Hypothalamus (tissue), 51 donors: ENCODE measurements at regions not wholly inside any gene's neighbourhood (a gene's known extent, or its start where the extent isn't known, plus 50 kb on each side); places are given as distances from the start of the nearest gene placed in this dataset.
"Not testable (repeated sequence)": the region's sequence is repeated elsewhere in the genome, so short reads cannot be mapped to it uniquely, and the experiment has no call there.

Experiments
- DNase-seq, 51 donors: peaks; one replicate each; lab custom pipeline; 2025; lab: John Stamatoyannopoulos, UW

- no peak for DNase-seq
Observed at GRCh38 chr13:23947893-23948292, 50.6 kb upstream of the C1QTNF9B start.

- DNase-seq: no peak
Observed at GRCh38 chr13:23949200-23949599, 51.9 kb upstream of the C1QTNF9B start.

DNA sequence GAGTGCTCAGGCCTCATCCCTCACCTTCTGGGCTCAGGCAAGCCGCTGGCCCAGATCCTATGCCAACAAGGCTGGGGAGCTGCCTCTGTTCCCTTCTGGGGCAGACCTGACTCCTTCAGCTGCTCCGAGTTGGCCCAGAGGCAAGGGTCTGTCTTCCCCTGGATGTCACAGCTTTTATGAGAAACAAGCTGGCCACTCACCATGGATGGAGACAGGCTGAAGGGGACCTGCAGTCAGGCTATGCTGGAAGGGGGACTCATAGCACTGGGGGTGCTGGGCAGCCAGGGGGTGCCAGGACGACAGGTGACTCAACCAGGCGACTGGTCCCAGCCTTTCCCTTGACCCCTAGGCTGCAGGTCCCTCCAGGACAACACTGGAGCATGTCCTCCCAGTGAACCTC, 52.4 kb upstream of the C1QTNF9B start:
- DNase-seq: no peak

DNA sequence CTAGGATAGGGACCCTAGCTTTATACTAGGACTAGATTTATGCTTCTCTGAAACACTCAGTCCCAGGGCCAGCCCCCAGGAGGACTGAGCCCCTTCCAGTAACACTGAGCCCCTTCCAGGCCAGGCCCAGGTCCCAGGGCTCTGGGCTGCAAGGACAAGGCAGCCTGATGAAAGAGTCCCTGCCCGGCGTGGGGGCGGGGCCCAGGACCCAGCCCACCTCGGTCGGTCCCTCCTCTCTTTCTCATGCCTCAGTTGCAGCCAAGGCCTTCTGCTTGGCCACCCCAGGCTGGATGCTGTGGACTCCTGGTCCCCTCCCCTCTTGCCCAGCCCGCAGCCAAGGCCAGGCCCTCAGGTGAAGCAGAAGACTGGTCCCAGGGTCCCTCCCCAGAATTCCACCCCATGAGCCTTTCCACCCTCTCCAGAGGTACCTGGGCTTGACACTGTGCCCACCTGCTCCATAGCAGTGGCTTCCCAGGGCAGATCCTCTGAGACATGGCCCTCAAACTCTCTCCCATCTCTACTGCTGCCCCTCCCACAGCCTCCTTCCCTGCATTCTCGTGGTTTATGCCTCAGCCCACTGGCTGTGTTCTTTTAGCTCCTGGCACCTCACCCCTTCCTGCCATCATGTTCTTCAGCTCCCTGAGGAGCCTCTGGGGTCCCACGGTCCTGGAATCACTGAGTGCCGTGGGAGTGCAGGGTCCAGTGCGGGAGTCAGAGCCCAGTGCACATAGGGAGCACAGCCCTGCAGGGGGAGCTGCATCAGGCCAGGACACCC, 53.6 kb upstream of the C1QTNF9B start:
- no peak for DNase-seq

DNA sequence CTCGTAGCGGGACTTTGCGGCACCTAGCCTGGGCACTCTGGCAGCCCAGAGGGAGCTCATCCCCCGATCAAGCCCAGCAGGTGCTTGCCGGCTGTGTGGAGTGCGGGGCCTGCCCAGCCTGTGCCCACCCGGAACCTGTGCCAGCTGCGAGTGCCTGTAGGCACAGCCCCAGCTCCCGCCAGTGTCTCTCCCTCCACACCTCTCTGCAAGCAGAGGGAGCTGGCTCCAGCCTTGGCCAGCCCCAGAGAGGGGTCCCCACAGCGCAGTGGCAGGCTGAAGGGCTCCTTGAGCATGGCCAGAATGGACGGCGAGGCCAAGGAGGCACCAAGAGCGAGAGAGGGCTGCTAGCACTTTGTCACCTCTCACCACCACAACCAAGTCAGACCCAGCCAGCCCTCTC, 55.5 kb upstream of the C1QTNF9B start:
- DNase-seq: no peak

DNA sequence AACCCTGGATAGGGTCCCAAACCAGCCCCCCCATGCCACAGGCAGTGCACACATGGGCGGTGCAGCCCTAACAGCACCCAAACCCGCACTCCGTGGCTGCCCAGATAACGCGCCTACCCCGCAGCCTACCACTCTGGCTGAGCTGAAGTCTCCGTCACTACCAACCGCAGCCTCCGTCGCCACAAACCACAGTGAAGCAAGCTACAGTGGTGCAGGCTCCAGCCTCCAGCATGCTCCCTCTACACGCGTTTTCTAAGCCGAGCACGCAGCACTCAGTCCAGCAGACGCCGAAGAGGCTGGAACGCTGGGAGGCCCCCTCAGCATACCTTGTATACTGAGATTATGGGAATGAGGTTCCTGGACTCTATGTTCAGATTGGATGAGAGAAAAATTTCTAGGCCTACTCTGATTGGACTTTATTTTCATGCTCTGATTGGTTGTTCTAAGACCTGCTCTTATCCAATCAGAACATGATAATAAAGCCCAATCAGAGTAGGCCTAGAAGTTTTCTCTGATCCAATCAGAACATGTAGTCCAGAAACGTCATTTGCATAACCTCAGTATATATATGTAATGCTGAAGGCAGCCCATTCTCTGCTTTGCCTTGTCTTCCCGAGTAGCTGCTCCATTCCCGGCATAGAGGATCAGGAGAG, 56.7 kb upstream of the C1QTNF9B start:
- DNase-seq: no peak

DNA sequence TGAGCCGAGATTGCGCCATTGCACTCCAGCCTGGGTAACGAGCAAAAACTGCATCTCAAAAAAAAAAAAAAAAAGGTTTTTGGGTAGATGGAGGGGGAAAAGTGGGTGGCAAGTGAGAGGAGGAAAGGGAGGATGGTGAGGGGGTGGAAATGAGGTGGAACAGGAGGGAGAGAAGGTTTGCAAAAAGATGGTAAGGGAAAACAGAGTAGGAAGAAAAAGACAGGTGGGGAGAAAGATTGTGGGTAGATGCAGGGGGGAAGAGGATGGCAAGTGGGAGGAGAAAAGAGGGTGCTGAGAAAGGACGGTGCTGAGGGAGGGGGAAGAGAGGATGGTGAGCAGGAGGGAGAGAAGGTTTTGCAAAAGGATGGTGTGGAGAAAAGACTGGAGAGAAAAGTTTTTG, 57.8 kb upstream of the C1QTNF9B start:
- DNase-seq: no peak

DNA sequence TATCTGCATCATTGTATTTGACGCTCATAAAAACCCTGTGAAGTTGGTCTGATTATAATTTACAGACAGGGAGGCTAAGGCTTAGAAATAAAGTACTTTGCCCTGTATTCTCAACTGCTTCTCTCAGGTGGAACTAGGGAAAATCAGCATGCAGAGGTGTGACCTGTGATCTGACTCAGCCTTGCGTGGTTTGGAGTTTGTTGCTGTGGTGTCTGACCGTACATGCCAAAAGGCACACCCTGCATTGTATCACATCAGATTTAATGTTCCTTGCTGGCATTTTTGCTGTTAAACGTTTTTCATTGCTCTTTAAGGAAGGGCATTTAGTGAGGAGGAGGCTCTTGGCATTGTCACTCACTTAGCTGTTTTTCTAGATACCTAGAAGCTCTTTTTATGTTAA, 58.8 kb upstream of the C1QTNF9B start:
- DNase-seq: no peak

DNA sequence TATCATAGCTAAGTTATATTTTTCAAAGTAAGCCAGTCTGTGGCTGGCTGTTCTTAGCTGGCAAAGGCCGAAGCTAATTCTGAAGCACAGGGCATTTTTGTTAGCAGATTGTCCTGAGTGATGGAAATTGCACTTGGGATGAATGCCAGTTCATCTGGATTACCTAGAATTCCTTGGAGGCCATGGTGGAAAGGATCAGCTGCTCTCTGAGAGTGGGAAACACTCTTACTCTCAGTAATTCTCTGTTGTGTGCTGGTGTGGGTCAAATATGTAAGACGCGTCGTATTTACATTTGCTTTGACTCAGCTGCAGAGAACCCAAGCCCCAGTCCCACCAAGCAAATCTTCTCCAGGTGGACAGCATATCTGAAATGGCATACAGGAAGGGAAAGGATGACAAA, 60.7 kb upstream of the C1QTNF9B start:
- no peak for DNase-seq

DNA sequence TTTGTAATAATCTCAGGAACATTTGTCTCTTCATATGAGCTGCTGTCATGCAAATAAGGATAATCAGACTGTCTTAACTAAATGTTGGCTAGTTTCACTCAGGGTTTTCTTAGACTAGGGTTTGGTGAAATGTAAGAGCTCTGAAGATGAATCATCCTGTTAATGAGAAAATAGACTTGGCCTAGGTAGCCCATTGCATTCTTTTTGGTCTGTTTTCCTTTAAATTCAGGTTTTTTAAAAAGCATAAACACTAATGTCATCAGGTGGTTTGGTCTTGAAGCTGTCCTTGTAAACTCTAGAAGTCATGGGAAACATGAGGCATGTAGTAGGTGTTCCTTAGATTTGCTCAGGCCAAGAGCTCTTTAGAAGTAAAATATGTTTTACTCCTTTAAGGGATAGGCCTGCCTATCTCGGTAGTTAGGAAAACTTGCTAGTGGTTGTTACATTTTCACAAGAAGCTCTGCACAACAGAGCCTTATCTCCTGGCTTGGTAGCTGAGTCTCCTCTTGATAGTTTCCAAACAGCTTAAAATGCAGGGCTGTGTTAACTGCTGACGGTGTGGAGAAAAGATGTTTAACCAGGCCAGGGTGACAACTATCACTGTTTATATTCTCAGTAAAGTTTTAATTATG, 62.0 kb upstream of the C1QTNF9B start:
- no peak for DNase-seq

DNA sequence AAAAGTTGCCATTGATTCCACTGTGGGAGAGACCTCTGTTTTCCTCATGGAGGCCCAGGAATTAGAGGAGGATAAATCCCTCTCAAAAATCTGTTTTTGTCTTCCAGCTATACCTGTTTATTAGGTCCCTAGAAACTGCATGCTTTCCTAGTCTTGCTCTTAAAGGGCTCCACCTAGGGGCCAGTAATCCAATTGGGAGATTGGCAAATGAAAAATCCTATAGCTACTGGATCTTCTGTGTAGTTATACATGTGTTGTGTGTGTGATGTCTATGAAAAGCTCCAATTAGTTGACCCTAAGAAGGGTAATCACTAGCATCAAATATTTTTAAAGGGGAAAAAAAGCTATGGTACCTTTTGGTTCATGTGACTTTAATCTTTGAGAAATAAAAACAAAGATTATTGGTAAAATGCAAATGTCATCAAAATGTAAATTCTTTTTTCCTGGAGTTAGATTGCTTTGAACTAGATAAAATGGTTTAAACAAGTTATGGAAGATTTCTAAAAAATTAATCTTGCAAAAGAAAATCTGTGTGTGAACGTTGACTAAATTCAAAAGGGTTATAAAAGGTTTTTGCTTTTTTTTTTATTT, 63.4 kb upstream of the C1QTNF9B start:
- peak in 3 of 51 donors; percentile 21 to 34 (median 22) for DNase-seq

DNA sequence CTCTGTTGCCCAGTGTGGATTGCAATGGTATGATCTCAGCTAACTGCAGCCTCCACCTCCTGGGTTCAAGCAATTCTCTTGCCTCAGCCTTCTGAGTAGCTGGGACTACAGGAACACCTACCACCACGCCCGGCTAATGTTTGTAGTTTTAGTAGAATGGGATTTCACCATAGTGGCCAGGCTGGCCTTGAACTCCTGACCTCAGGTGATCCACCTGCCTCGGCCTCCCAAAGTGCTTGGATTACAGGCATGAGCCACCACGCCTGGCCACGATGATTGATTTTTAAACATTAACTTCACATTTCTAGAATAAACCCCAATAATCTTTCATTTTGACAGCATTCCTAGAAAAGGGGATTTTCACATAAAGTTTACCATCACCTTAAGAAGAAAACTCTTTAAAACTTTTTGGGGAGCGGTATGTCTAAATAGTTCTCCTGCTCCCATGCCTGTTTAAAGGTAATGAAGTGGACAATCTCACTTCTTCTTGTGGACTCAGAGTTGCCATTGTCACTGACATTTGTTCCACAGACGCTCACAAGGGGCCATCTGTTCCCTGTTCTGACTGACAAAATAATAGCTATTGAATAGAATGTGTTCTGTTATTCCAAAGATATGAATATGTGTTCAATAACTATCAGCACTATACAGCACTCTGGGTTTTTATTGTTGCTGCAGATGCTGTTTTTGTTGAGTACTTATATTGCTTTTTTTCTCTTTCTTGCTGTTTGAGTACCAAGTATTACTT, 66.1 kb upstream of the C1QTNF9B start:
- DNase-seq: no peak

DNA sequence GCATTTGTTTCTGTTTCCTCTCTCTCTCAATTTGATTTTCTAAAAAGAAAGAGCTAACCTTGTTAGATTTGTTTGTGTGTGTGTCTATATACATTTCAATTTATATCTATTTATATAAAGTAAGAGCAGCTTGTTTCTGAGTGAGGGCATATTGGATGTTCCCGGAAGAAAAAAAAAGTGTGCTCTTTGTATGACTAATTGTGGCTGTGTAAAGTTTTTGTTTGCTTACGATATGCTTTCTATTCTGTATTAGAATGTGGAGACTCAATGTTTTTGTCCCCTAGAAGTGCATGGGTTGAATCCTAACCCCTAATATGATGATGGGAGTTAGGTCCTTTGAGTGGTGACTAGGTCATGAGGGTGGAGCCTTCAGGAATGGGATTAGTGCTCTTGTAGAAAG, 66.6 kb upstream of the C1QTNF9B start:
- DNase-seq: no peak

DNA sequence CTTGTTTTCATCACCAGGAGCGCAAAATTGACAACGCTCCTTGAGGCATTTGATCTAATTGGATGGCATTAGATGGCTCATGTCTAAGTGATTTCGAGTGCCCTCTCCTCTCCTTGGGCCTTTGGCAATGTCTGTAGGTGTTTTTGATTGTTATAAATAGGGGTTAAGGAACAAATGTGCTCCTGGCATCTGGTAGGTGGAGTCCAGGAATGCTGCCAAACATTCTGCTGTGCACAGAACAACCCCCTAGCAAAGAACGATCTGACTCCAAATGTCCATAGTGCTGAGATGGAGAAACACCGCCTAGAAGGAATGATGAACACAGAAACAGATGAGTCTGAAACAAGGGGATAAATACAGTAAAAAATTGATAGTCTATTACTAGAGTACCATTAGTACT, 68.0 kb upstream of the C1QTNF9B start:
- no peak for DNase-seq

DNA sequence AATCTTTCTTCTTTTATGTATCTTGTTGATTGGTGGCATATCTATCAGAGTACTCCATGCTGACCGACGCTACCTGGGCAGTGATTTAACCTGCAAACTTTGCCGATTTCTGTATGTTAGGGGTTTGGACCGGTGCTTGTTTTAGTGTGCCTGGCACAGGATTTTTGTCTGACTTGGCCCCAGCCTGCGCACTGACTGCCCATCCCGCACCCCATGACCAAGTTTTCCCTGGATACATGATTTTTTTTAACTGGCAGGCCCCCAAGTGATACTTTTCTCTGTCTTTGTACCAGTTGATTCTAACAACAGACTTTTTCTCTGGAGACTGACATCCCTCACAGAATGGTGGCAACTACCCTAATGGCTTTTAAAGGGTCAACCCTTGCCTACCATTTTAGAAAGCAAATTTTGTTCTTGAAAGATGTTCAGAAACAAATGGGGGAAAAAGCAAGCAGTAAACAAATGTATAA, 69.0 kb upstream of the C1QTNF9B start:
- no peak for DNase-seq

- no peak for DNase-seq
Observed at GRCh38 chr13:23966691-23967615, 69.7 kb upstream of the C1QTNF9B start.

- not testable (repeated sequence) for DNase-seq
Observed at GRCh38 chr13:23967792-23968191, 70.5 kb upstream of the C1QTNF9B start.

GRCh38 chr13:23969647-23970046, 72.3 kb upstream of the C1QTNF9B start:
- no peak for DNase-seq

DNA sequence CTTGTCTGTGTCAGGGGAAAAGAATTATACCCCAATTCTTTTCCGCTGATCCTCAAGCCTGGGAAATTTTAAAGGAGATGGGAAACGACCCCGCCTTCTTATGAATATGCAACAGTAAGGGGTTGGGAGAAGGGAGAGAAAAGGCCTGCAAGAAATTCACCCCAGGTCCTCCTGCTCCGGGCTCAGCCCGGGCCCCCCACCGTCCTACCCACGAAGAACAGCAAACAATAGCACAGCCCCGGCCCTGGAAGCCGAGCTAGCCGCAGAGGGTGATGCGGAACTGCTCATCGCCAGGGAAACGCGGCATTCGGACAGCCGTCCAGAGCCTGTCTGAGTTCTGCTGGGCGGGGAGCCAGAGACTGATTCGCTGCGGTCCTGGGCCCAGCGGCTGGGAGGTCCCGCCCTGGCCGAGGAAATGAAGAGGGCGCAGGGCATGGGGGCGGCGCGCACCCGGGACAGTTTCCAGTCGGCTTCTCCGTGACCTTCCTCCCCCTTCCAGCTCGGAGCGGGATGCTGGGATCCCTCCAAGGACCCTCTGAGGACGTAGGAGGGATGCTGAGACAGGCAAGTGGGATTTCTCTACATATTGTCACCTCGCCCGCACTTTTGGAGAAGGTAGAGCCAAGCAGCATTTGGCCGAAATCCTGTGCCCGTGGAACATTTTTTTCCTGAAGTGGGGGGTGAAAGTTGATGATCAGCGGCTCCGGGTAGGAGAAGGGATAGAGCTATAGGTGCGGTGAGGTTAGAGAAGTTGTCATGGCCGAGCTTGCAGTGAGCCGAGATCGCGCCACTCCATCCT, 82.3 kb upstream of the C1QTNF9B start:
- peak; percentile 27 to 92 (median 77) for DNase-seq
